ENCODE measurements at regions not wholly inside any gene's neighbourhood (a gene's known extent, or its start where the extent isn't known, plus 50 kb on each side); places are given as distances from the start of the nearest gene placed in this dataset.

DNA sequence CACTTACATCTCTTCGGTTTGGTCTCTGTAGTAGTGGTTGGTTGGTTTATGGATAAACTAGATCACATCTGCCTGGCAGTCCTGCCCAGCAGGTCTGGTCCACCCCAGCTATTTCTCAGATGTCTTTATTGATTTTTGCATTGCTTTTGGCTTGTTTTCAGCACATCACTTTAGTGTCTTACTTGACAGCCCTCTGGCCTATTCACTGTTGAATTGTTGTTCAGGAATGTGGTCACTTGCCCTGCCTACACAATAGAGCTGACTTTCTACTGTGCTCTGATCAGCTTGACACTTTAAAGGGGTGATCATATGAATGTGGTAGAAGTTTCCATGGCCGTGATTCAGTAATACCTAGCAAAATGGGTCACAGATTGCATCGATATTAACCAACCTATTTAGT, 719.2 kb upstream of the LRRN3 start:
- H3K27ac ChIP-seq = no peak overlapping the region
- H3K27me3 ChIP-seq = no peaks in the 10 kb centered on the region
- no peak for DNase-seq
- intact Hi-C loops (cut with DNase I) = no loop called here
- ATAC-seq = no peak
- TF ChIP-seq, protein P1, sequence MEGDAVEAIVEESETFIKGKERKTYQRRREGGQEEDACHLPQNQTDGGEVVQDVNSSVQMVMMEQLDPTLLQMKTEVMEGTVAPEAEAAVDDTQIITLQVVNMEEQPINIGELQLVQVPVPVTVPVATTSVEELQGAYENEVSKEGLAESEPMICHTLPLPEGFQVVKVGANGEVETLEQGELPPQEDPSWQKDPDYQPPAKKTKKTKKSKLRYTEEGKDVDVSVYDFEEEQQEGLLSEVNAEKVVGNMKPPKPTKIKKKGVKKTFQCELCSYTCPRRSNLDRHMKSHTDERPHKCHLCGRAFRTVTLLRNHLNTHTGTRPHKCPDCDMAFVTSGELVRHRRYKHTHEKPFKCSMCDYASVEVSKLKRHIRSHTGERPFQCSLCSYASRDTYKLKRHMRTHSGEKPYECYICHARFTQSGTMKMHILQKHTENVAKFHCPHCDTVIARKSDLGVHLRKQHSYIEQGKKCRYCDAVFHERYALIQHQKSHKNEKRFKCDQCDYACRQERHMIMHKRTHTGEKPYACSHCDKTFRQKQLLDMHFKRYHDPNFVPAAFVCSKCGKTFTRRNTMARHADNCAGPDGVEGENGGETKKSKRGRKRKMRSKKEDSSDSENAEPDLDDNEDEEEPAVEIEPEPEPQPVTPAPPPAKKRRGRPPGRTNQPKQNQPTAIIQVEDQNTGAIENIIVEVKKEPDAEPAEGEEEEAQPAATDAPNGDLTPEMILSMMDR (IDR thresholded peaks at IDR 0.05) = no peak
- no peaks in the 10 kb centered on the region for H3K36me3 ChIP-seq
- H3K9me3 ChIP-seq = peaks cover 0 to 3% of the 10 kb centered on the region in 2 donors
- H3K4me1 ChIP-seq = no peaks in the 10 kb centered on the region
- no peak overlapping the region for H3K4me3 ChIP-seq

DNA sequence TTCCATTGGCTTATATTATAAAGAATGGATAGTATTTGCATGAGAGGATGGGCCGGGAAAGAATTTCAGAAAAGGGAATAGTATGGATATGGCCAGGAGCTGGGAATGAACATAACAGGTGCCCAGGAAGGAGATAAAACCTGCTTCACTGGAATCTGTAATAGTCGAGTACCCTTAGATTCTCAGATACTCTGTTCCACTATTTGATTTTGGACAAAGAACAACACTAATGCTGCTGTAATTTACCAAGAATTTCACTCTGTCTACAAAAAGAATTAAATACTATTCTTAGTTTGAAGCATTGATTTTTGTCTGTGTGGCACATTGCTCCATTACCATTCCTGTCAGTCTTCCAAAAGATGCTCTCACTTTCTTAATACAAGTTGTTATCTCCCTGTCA, 718.2 kb upstream of the LRRN3 start:
- Histone ChIP-seq H3K4me1 (no peaks in the 10 kb centered on the region), H3K27ac (no peak overlapping the region), H3K9me3 (peaks cover 0 to 5% of the 10 kb centered on the region in 2 donors), H3K4me3 (no peak overlapping the region), H3K27me3 (no peaks in the 10 kb centered on the region), H3K36me3 (no peaks in the 10 kb centered on the region)
- TF ChIP-seq, protein P1 (IDR thresholded peaks at IDR 0.05) = no peak
- intact Hi-C loops (cut with DNase I) = no loop called here
- no peak for DNase-seq
- ATAC-seq = no peak

DNA sequence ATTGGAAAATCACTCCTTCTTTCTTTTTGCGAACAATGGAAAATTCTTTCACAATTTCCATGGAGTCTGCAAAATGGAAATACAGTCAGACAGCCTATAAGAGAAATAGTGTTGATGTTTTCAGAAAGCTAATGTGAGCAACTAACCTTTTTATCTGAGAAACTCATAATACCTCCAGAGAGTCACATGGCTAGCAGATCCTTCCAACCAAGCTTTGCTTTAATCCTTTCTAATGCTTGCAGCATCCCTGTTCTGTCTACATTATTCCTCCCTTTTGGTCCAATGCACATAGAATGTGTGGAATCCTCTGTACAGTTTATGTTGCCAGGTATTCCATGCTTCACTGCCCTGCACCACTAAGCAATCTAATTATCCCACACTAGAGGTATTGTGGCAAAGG, 717.5 kb upstream of the LRRN3 start:
- intact Hi-C loops (cut with DNase I) = no loop called here
- no peaks in the 10 kb centered on the region for H3K27me3 ChIP-seq
- DNase-seq (no peak), ATAC-seq (no peak)
- TF ChIP-seq, protein P1 (IDR thresholded peaks at IDR 0.05) = no peak
- H3K36me3 ChIP-seq = no peaks in the 10 kb centered on the region
- H3K9me3 ChIP-seq = peaks cover 0 to 3% of the 10 kb centered on the region in 2 donors
- no peak overlapping the region for H3K27ac ChIP-seq
- H3K4me3 ChIP-seq = no peak overlapping the region
- H3K4me1 ChIP-seq = no peaks in the 10 kb centered on the region

DNA sequence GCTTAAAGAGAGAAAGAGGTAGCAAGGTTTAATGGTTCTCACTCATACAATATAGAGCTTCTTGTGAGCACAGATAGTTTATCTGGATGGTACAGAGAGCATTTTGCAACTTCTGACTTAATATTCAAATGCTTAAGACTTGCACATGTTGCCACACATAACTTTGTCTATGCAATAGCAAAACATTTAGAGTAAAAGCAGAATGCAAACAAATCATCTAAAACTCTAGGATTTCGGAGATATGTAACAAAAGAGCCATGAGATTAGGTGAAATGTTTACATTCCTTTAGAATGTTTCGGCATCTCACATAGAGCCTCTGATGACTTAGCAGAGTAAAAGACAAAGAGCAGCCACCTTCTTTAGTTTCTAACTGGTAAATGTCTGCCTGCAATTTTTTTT, 717.1 kb upstream of the LRRN3 start:
- Histone ChIP-seq H3K4me3 (no peak overlapping the region), H3K9me3 (peaks cover 0 to 3% of the 10 kb centered on the region in 2 donors), H3K4me1 (no peaks in the 10 kb centered on the region), H3K27ac (no peak overlapping the region), H3K27me3 (no peaks in the 10 kb centered on the region), H3K36me3 (no peaks in the 10 kb centered on the region)
- DNase-seq = no peak
- TF ChIP-seq, protein P1 (IDR thresholded peaks at IDR 0.05) = no peak
- no peak for ATAC-seq
- intact Hi-C loops (cut with DNase I) = no loop called here

DNA sequence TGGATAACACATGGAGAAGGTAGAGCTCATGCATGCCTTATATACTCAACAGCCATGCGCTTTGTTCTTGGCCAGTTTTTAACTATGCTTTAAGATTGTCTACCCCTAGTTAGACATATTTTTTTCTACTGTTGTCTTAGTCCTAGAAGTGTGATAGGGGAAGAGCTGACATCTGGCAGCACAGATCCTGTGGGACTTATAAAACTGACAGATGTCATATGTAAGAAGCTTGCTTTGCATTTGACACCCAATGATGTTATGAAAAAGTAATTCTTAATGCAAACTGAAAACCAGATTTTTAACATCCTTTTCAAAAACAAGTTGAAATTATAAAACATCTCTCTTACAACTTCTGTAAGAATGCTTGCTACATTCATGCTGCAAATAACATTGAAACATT, 715.9 kb upstream of the LRRN3 start:
- intact Hi-C loops (cut with DNase I) = no loop called here
- TF ChIP-seq, protein P1 (IDR thresholded peaks at IDR 0.05) = no peak
- Histone ChIP-seq H3K4me3 (no peak overlapping the region), H3K9me3 (peaks cover 0 to 3% of the 10 kb centered on the region in 2 donors), H3K36me3 (no peaks in the 10 kb centered on the region), H3K4me1 (no peaks in the 10 kb centered on the region), H3K27ac (no peak overlapping the region), H3K27me3 (no peaks in the 10 kb centered on the region)
- no peak for ATAC-seq
- no peak for DNase-seq
